ENCODE measurements at regions not wholly inside any gene's neighbourhood (a gene's known extent, or its start where the extent isn't known, plus 50 kb on each side); places are given as distances from the start of the nearest gene placed in this dataset.

DNA sequence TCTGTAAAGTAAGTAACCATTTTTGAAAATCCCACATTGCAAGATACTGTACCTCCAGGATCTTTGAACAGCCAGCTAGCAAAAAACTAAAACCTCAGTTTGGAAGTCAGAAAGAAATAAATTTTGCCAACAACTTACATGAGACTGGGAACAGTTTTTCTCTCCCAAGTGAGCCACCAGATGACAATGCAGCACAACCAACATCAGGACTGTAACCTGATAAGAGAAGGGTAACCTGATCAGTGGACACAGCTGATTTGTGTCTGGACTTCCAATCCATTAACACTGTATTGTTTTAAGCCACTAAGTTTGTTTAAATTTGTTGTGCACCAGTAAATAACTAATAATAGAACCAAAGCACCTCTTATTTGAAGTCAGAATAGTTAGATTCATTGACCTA, 923.3 kb downstream of the FAT4 start:
- peaks cover 0 to 1% (median 0%) of the 10 kb centered on the region in 4 donors for H3K4me1 ChIP-seq
- no peak overlapping the region for H3K27ac ChIP-seq
- H3K36me3 ChIP-seq: no peaks in the 10 kb centered on the region
- no peak overlapping the region for H3K4me3 ChIP-seq
- H3K9me3 ChIP-seq: peaks cover 0 to 6% (median 3%) of the 10 kb centered on the region in 4 donors
- DNase-seq (no peak), ATAC-seq (ENCODE audit: low FRiP score in 2 of 2) (no peak)
- H3K27me3 ChIP-seq: no peaks in the 10 kb centered on the region
- TF ChIP-seq POLR2AphosphoS5 (IDR thresholded peaks at IDR 0.05) (no peak), EP300 (IDR thresholded peaks at IDR 0.05) (no peak), CTCF (IDR thresholded peaks at IDR 0.05) (no peak), POLR2A (IDR thresholded peaks at IDR 0.05) (no peak)

- DNase-seq (no peak), ATAC-seq (ENCODE audit: low FRiP score in 2 of 2) (no peak)
- no peak overlapping the region for H3K27ac ChIP-seq
- 82 to 87% methylated on average over 2 of the region's 2 CpGs for WGBS, 2 donors
- H3K9me3 ChIP-seq: no peaks in the 10 kb centered on the region
- H3K27me3 ChIP-seq: no peaks in the 10 kb centered on the region
- H3K36me3 ChIP-seq: no peaks in the 10 kb centered on the region
- peaks cover 0 to 4% (median 0%) of the 10 kb centered on the region in 4 donors for H3K4me1 ChIP-seq
- TF ChIP-seq EP300 (IDR thresholded peaks at IDR 0.05): no peak
- no peak for TF ChIP-seq POLR2A (IDR thresholded peaks at IDR 0.05)
- TF ChIP-seq CTCF (IDR thresholded peaks at IDR 0.05): no peak
- no peak for TF ChIP-seq POLR2AphosphoS5 (IDR thresholded peaks at IDR 0.05)
- no peak overlapping the region for H3K4me3 ChIP-seq
These were observed 926.9 kb downstream of the FAT4 start for GRCh38 chr4:126241634-126242033.

GRCh38 chr4:126242679-126243390, 928.1 kb downstream of the FAT4 start:
- ATAC-seq (ENCODE audit: low FRiP score in 2 of 2) (peak in 1 of 2 donors; percentile 65), DNase-seq (no peak)
- WGBS, 2 donors: 59 to 68% methylated on average over 7 of the region's 7 CpGs
- peaks cover 0 to 4% (median 0%) of the 10 kb centered on the region in 4 donors for H3K4me1 ChIP-seq
- H3K27ac ChIP-seq: no peak overlapping the region
- no peaks in the 10 kb centered on the region for H3K9me3 ChIP-seq
- H3K36me3 ChIP-seq: no peaks in the 10 kb centered on the region
- no peak for TF ChIP-seq POLR2AphosphoS5 (IDR thresholded peaks at IDR 0.05)
- no peak for TF ChIP-seq CTCF (IDR thresholded peaks at IDR 0.05)
- no peak for TF ChIP-seq EP300 (IDR thresholded peaks at IDR 0.05)
- TF ChIP-seq POLR2A (IDR thresholded peaks at IDR 0.05): no peak
- no peak overlapping the region for H3K4me3 ChIP-seq
- no peaks in the 10 kb centered on the region for H3K27me3 ChIP-seq

GRCh38 chr4:126247409-126247808, 932.7 kb downstream of the FAT4 start:
- DNase-seq: no peak
- Histone ChIP-seq H3K4me1 (peaks cover 0 to 4% (median 0%) of the 10 kb centered on the region in 4 donors), H3K27me3 (no peaks in the 10 kb centered on the region), H3K4me3 (no peak overlapping the region), H3K27ac (no peak overlapping the region), H3K9me3 (no peaks in the 10 kb centered on the region), H3K36me3 (no peaks in the 10 kb centered on the region)
- no peak for TF ChIP-seq CTCF (IDR thresholded peaks at IDR 0.05)
- no peak for TF ChIP-seq EP300 (IDR thresholded peaks at IDR 0.05)
- no peak for TF ChIP-seq POLR2AphosphoS5 (IDR thresholded peaks at IDR 0.05)
- TF ChIP-seq POLR2A (IDR thresholded peaks at IDR 0.05): no peak
- ATAC-seq (ENCODE audit: low FRiP score in 2 of 2): no peak
- WGBS, 2 donors: 82 to 85% methylated on average over 3 of the region's 3 CpGs

DNA sequence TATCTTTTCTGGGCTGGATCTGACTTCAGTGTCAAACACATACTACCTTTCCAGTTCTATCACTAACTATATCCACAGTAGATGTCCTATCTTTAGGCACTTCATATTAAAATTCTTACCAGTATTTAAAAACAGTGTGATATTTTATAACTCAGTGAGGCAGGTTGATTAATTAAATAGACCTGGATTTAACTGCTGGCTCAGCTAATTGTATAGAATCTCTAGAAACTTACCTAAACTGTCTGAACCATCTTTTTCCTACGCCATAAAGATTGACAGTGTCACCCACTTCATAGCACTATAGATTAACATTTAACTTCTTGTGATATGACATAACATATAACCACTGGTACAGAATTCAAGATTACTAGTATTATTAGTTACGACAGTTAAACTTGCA, 935.3 kb downstream of the FAT4 start:
- H3K9me3 ChIP-seq: no peaks in the 10 kb centered on the region
- ATAC-seq (ENCODE audit: low FRiP score in 2 of 2): no peak
- H3K27me3 ChIP-seq: no peaks in the 10 kb centered on the region
- H3K4me3 ChIP-seq: no peak overlapping the region
- TF ChIP-seq EP300 (IDR thresholded peaks at IDR 0.05) (no peak), POLR2AphosphoS5 (IDR thresholded peaks at IDR 0.05) (no peak), POLR2A (IDR thresholded peaks at IDR 0.05) (no peak), CTCF (IDR thresholded peaks at IDR 0.05) (no peak)
- WGBS, 2 donors: 91 to 100% methylated on average over 2 of the region's 2 CpGs
- H3K27ac ChIP-seq: no peak overlapping the region
- H3K36me3 ChIP-seq: no peaks in the 10 kb centered on the region
- H3K4me1 ChIP-seq: no peaks in the 10 kb centered on the region
- no peak for DNase-seq
